ENCODE measurements at regions not wholly inside any gene's neighbourhood (a gene's known extent, or its start where the extent isn't known, plus 50 kb on each side); places are given as distances from the start of the nearest gene placed in this dataset.

- no peak for TF ChIP-seq CTCF (IDR thresholded peaks at IDR 0.05)
- no peak for TF ChIP-seq POLR2AphosphoS5 (IDR thresholded peaks at IDR 0.05)
Observed at GRCh38 chr2:217010173-217010572, 150.3 kb upstream of the TNP1 start.
